OCI-LY7 (cell line): ENCODE measurements at regions not wholly inside any gene's neighbourhood (a gene's known extent, or its start where the extent isn't known, plus 50 kb on each side); places are given as distances from the start of the nearest gene placed in this dataset.

ENCODE experiments used
- BruUV-seq: library from RNA; stranded (reverse); fragments of 400-500 nt; replicated peaks from 2 replicates; lab custom pipeline; 2021; lab: Mats Ljungman, UMichigan
- CTCF ChIA-PET: fragments of 300-600 bp; sonication (Branson Sonifier 250); formaldehyde crosslinking; loops from one replicate; lab custom pipeline; 2022; ENCODE audit warnings: antibody characterized with exemption; ENCODE audit not compliant: unreplicated experiment; lab: Charles Lee
- POLR2A ChIA-PET: fragments of 300-600 bp; sonication (Branson Sonifier 250); formaldehyde crosslinking; loops from one replicate; lab custom pipeline; 2022; ENCODE audit warnings: antibody characterized with exemption; lab: Charles Lee
- DNase-seq: peaks from one replicate; pipeline ENCODE4 v3.0.0-alpha.2; 2015; ENCODE audit warnings: low spot score
- H2AFZ ChIP-seq: fragments of 200-600 bp; sonication (generic), shearing (Covaris generic); 2 replicates; pipeline ENCODE4 v1.6.1; 2014; ENCODE audit warnings: mild to moderate bottlenecking, antibody characterized with exemption, low read length, moderate library complexity
- H3K27ac ChIP-seq: fragments of 200-600 bp; sonication (generic); 2 replicates; pipeline ENCODE4 v1.5.1; 2014; ENCODE audit warnings: mixed run types, low read depth, mild to moderate bottlenecking, moderate library complexity, low read length, inconsistent platforms; ENCODE audit not compliant: poor library complexity, severe bottlenecking
- H3K36me3 ChIP-seq: fragments of 200-600 bp; sonication (generic); 2 replicates; pipeline ENCODE4 v1.6.1; 2014; ENCODE audit warnings: mild to moderate bottlenecking, antibody characterized with exemption, low read length, moderate library complexity, mixed read lengths; ENCODE audit not compliant: insufficient read depth
- H3K4me1 ChIP-seq: fragments of 200-600 bp; sonication (generic); 2 replicates; pipeline ENCODE4 v1.5.1; 2014; ENCODE audit warnings: mild to moderate bottlenecking, low read length; ENCODE audit not compliant: insufficient read depth, poor library complexity, severe bottlenecking
- H3K4me2 ChIP-seq: fragments of 200-600 bp; sonication (generic); 2 replicates; pipeline ENCODE4 v1.6.1; 2014; ENCODE audit warnings: mild to moderate bottlenecking, low read length
- H3K4me3 ChIP-seq: fragments of 200-600 bp; sonication (generic); 2 replicates; pipeline ENCODE4 v1.5.1; 2014; ENCODE audit warnings: mild to moderate bottlenecking, low read depth, low read length; ENCODE audit not compliant: poor library complexity, severe bottlenecking
- H3K79me2 ChIP-seq: fragments of 200-600 bp; sonication (generic); 2 replicates; pipeline ENCODE4 v1.6.1; 2016; ENCODE audit warnings: low read depth, mild to moderate bottlenecking, low read length, moderate library complexity, mixed read lengths; ENCODE audit not compliant: insufficient read depth
- H3K9me2 ChIP-seq: fragments of 200-600 bp; sonication (generic); 2 replicates; pipeline ENCODE4 v1.6.1; 2016; ENCODE audit warnings: mild to moderate bottlenecking, low read length, mixed read lengths; ENCODE audit not compliant: insufficient read depth
- H3K9me3 ChIP-seq: fragments of 200-600 bp; sonication (generic); 2 replicates; pipeline ENCODE4 v1.6.1; 2014; ENCODE audit warnings: mild to moderate bottlenecking, mixed run types, low read length, mixed read lengths
- H4K20me1 ChIP-seq: fragments of 200-600 bp; sonication (generic); 2 replicates; pipeline ENCODE4 v1.6.1; 2014; ENCODE audit warnings: mild to moderate bottlenecking, antibody characterized with exemption, low read length, moderate library complexity, mixed read lengths; ENCODE audit not compliant: insufficient read depth
- CTCF ChIP-seq: fragments of 200-600 bp; sonication (generic); conservative IDR thresholded peaks from 2 replicates; pipeline ENCODE4 v1.5.1; 2014; ENCODE audit warnings: mild to moderate bottlenecking, antibody characterized with exemption, low read length, moderate library complexity, mixed read lengths
- EZH2phosphoT487 ChIP-seq: fragments of 200-600 bp; sonication (generic); IDR thresholded peaks from 2 replicates; pipeline ENCODE4 v1.6.1; 2018; ENCODE audit warnings: low read depth, borderline replicate concordance, mild to moderate bottlenecking, mixed run types, antibody characterized with exemption, low read length, moderate library complexity, mixed read lengths
- intact Hi-C: fragments of 100-400 bp; cut with micrococcal nuclease; formaldehyde crosslinking; loops from one replicate; pipeline ENCODE4 v1.10.0; 2022; ENCODE audit not compliant: unreplicated experiment

DNA sequence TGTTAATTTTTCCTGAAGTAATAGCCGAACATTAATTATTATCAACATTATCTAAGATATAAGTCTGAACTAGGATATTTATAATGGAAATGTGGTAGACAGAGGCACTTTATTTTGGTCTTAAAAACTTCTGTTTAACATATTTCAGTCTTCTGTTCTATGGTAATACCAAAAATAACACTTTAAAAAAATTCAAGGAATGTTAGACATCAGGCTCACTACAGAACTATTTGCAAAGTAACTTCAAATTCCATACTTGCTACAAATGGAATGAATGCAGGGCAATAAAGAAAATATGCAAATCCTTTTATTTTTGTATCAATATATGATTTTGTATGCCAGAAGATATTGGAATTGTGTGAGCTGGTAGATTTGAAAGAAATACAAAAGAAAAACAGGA is 345.5 kb upstream of the DSEL start:
- POLR2A ChIA-PET, result no interaction called here
- H4K20me1 ChIP-seq, result no peaks in the 10 kb centered on the region
- H3K36me3 ChIP-seq, result no peaks in the 10 kb centered on the region
- no peaks in the 10 kb centered on the region for H3K9me2 ChIP-seq
- H3K4me1 ChIP-seq, result no peaks in the 10 kb centered on the region
- CTCF ChIA-PET, result no interaction called here
- no TSS peak for BruUV-seq
- H2AFZ ChIP-seq, result no peak overlapping the region
- TF ChIP-seq EZH2phosphoT487 (no peak), CTCF (no peak)
- no peak overlapping the region for H3K4me3 ChIP-seq
- H3K4me2 ChIP-seq, result no peak overlapping the region
- H3K27ac ChIP-seq, result no peak overlapping the region
- intact Hi-C loops, result no loop called here
- no peaks in the 10 kb centered on the region for H3K9me3 ChIP-seq
- DNase-seq, result no peak
- no peaks in the 10 kb centered on the region for H3K79me2 ChIP-seq

GRCh38 chr18:67854340-67854739 is 337.8 kb upstream of the DSEL start:
- no peaks in the 10 kb centered on the region for H3K36me3 ChIP-seq
- POLR2A ChIA-PET, result no interaction called here
- TF ChIP-seq CTCF, result no peak
- TF ChIP-seq EZH2phosphoT487, result no peak
- no peak for DNase-seq
- no peak overlapping the region for H2AFZ ChIP-seq
- no peaks in the 10 kb centered on the region for H3K79me2 ChIP-seq
- no TSS peak for BruUV-seq
- no peak overlapping the region for H3K4me3 ChIP-seq
- CTCF ChIA-PET, result no interaction called here
- intact Hi-C loops, result no loop called here
- H3K4me2 ChIP-seq, result no peak overlapping the region
- H3K9me2 ChIP-seq, result no peaks in the 10 kb centered on the region
- H4K20me1 ChIP-seq, result no peaks in the 10 kb centered on the region
- no peaks in the 10 kb centered on the region for H3K9me3 ChIP-seq
- no peak overlapping the region for H3K27ac ChIP-seq
- H3K4me1 ChIP-seq, result no peaks in the 10 kb centered on the region

DNA sequence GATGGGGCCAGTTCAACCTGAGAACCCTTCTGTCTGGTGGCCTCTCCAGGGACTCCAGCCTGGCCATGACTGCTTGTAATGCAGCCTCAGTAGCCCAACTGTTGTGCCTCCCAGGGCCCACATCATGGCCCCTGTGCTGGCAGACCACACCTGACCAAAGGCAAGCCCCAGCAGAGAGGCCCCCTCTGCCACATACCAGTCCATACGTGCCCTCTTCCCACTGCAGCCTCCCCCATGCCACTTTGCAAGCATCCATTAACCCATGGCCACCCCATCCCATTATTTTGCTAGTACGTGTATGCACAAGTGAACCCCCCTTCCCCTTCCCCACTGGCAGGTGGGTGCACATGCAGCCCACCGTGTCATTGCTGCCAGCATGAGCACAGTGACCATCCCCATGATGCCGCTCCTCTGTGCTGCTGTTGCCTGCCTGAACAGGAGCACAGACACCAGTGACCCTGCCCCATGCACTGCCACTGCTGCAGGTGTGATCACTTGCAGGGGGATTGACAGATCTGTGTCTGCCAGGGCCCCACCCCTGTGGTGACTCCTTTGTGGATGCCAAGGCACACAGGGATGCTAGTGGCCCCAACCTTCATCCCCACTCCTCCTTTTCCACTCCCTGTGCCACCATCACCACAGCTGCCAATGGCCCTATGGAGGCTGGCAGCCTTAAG is 330.0 kb upstream of the DSEL start:
- ChIA-PET CTCF (no interaction called here), POLR2A (no interaction called here)
- TF ChIP-seq CTCF (no peak), EZH2phosphoT487 (no peak)
- BruUV-seq, result no TSS peak
- Histone ChIP-seq H3K4me1 (no peaks in the 10 kb centered on the region), H3K79me2 (no peaks in the 10 kb centered on the region), H3K9me3 (no peaks in the 10 kb centered on the region), H3K9me2 (no peaks in the 10 kb centered on the region), H3K36me3 (no peaks in the 10 kb centered on the region), H3K27ac (no peak overlapping the region), H2AFZ (no peak overlapping the region), H4K20me1 (no peaks in the 10 kb centered on the region), H3K4me2 (no peak overlapping the region), H3K4me3 (no peak overlapping the region)
- intact Hi-C loops, result no loop called here
- DNase-seq, result no peak
